BLaER1 treated with 17β-estradiol and CSF1 and Interleukin-3, amounts not matched to agents 10 nM and 100 nM (cell line): ENCODE measurements at regions not wholly inside any gene's neighbourhood (a gene's known extent, or its start where the extent isn't known, plus 50 kb on each side); places are given as distances from the start of the nearest gene placed in this dataset.

ENCODE experiments used
- H3K27ac ChIP-seq, 11 experiments: shearing (Covaris generic); formaldehyde crosslinking; 2 replicates each; pipeline ENCODE4 v1.8.1; 2022
- H3K27me3 ChIP-seq, 11 experiments: shearing (Covaris generic); formaldehyde crosslinking; 2 replicates each; pipeline ENCODE4 v1.8.1; 2022
- H3K36me3 ChIP-seq, 11 experiments: shearing (Covaris generic); formaldehyde crosslinking; 2 replicates each; pipeline ENCODE4 v1.8.1; 2022
- H3K4me1 ChIP-seq, 10 experiments: shearing (Covaris generic); formaldehyde crosslinking; 2 replicates each; pipeline ENCODE4 v1.8.1; 2022
- H3K4me2 ChIP-seq, 11 experiments: shearing (Covaris generic); formaldehyde crosslinking; 2 replicates each; pipeline ENCODE4 v1.8.1; 2022
- H3K4me3 ChIP-seq, 10 experiments: shearing (Covaris generic); formaldehyde crosslinking; 2 replicates each; pipeline ENCODE4 v1.8.1; 2022
- H3K9ac ChIP-seq, 11 experiments: shearing (Covaris generic); formaldehyde crosslinking; 2 replicates each; pipeline ENCODE4 v1.8.1; 2022
- H3K9me3 ChIP-seq, 11 experiments: shearing (Covaris generic); formaldehyde crosslinking; replicated peaks in 1 of 11; 2 replicates each; pipeline ENCODE4 v1.8.1; 2022
- H4K20me1 ChIP-seq, 11 experiments: shearing (Covaris generic); formaldehyde crosslinking; 2 replicates each; pipeline ENCODE4 v1.8.1; 2022
- Cebpa-rat ChIP-seq, 11 experiments: shearing (Covaris generic); IDR thresholded peaks; 2 replicates each; pipeline ENCODE4 v1.8.1; 2022

DNA sequence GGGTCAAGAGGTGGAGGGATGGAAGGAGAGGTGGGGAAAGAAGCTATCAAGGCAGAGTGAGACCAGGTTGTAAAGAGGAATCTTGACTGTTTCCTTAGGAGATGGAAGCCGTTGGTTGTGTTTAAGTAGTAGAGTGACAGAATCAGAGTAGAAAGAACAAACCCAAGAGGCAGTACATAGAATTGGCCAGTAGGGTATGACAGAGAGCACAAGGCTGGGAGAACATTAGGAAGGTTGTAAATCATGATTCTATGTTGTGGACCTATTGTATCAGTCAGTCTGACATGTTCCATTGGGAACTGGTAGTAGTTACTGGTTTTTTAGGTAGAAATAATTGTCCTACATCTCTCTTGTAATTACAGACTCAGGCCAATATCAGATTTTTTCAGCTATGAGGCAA lies 486.9 kb upstream of the USP24 start:
- Histone ChIP-seq H3K9me3 (0 out of 22 replicates have a peak, but pooled peaks cover 0 to 4% (median 0%) of the 10 kb centered on the region in 11 experiments), H3K4me1 (peaks cover 0 to 7% (median 5%) of the 10 kb centered on the region in 10 experiments; a peak in 4 of 20 replicates), H3K4me2 (no peak overlapping the region), H4K20me1 (no peaks in the 10 kb centered on the region), H3K4me3 (no peak overlapping the region), H3K27me3 (no peaks in the 10 kb centered on the region), H3K36me3 (no peaks in the 10 kb centered on the region), H3K9ac (no peak overlapping the region), H3K27ac (no peak overlapping the region)
- no peak for TF ChIP-seq Cebpa-rat (IDR thresholded peaks at IDR 0.05)

- Histone ChIP-seq H3K4me1 (no peaks in the 10 kb centered on the region), H3K9me3 (0 out of 22 replicates have a peak, but pooled peaks cover 0 to 4% (median 0%) of the 10 kb centered on the region in 11 experiments), H3K9ac (no peak overlapping the region), H3K27me3 (no peaks in the 10 kb centered on the region), H4K20me1 (no peaks in the 10 kb centered on the region), H3K4me3 (no peak overlapping the region), H3K36me3 (no peaks in the 10 kb centered on the region), H3K4me2 (no peak overlapping the region), H3K27ac (no peak overlapping the region)
- TF ChIP-seq Cebpa-rat (IDR thresholded peaks at IDR 0.05) = no peak
Observed at GRCh38 chr1:55700359-55701130, 485.4 kb upstream of the USP24 start.

- TF ChIP-seq Cebpa-rat (IDR thresholded peaks at IDR 0.05) = no peak
- H3K27me3 ChIP-seq = no peaks in the 10 kb centered on the region
- H3K4me1 ChIP-seq = no peaks in the 10 kb centered on the region
- H3K36me3 ChIP-seq = no peaks in the 10 kb centered on the region
- H4K20me1 ChIP-seq = no peaks in the 10 kb centered on the region
- H3K4me3 ChIP-seq = no peak overlapping the region
- H3K9ac ChIP-seq = no peak overlapping the region
- H3K9me3 ChIP-seq = no peaks in the 10 kb centered on the region
- H3K27ac ChIP-seq = no peak overlapping the region
- no peak overlapping the region for H3K4me2 ChIP-seq
Observed at GRCh38 chr1:55699228-55699627, 484.1 kb upstream of the USP24 start.

DNA sequence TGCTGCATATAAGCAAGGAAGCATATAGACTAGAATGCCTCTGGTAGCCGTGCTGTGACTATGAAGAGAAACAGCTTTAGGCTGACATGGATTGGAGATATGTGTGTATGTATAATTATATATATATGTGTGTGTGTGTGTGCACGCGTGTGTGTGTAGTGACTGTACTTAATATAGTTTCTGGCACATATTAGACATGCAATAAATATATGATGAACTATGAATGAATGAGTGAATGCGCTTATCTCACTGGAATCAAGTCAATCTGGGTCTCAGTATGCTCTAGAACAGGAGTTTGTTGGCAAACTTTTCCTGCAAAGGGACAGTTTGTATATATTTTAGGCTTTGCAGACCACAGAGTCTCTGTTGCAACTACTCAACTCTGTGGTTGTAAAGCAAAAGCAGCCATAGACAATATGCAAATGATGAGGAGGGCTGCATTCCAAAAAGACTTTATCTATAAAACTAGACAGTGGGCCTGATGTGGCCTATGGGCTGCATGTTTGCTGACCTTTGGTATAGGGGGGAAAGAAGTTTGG lies 482.9 kb upstream of the USP24 start:
- no peak overlapping the region for H3K4me3 ChIP-seq
- no peak overlapping the region for H3K4me2 ChIP-seq
- no peaks in the 10 kb centered on the region for H3K9me3 ChIP-seq
- no peaks in the 10 kb centered on the region for H4K20me1 ChIP-seq
- no peaks in the 10 kb centered on the region for H3K4me1 ChIP-seq
- H3K36me3 ChIP-seq = no peaks in the 10 kb centered on the region
- no peak overlapping the region for H3K9ac ChIP-seq
- H3K27me3 ChIP-seq = no peaks in the 10 kb centered on the region
- no peak for TF ChIP-seq Cebpa-rat (IDR thresholded peaks at IDR 0.05)
- H3K27ac ChIP-seq = no peak overlapping the region

DNA sequence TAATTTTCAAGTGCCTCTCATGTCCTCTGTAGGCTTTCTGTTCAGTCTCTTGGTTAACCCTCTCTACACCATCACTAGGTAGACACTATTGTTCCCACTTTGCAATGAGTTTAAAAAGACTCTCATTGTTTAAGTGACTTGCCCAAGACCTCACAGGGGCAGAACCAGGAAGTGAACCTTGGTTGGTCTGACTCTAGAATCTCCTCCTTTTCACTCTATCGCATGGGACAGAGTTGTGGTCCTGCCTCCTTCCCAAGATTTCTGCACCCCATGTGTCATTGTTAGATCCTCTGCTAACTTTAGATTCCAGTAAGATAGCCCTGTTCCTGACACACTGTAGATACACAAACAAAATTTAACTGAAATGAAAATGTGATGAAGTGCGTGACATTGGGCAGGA lies 481.7 kb upstream of the USP24 start:
- no peaks in the 10 kb centered on the region for H3K27me3 ChIP-seq
- no peak overlapping the region for H3K4me2 ChIP-seq
- no peak overlapping the region for H3K9ac ChIP-seq
- TF ChIP-seq Cebpa-rat (IDR thresholded peaks at IDR 0.05) = no peak
- H3K9me3 ChIP-seq = no peaks in the 10 kb centered on the region
- H3K4me1 ChIP-seq = no peaks in the 10 kb centered on the region
- H4K20me1 ChIP-seq = no peaks in the 10 kb centered on the region
- H3K4me3 ChIP-seq = no peak overlapping the region
- H3K27ac ChIP-seq = no peak overlapping the region
- H3K36me3 ChIP-seq = no peaks in the 10 kb centered on the region

DNA sequence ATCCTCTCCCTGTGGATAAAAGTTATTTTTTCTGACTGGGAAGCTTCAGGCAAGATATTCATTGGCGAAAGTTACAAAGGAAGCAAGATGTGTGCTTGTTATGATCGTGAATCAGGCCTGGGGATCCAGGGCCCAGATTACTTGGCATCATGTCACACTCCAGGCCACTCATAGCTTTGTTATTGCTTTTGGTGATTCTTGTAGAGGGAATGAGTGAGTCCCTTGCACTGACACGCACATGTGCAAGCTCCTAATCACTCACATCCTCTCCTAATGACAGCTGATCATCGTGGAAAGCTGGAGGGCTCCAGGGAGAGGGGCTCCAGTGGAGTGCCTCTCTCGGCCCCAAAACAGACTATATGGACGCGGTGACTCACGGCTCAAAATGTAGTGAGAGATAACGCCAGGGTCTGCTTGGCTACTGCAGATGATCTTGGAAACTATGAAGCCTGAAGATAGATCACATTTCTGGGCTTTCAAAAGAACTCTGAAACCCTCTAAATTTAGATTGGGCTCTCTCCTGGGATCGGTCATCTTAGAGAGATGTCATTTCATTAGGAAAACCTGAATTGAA lies 481.1 kb upstream of the USP24 start:
- no peak for TF ChIP-seq Cebpa-rat (IDR thresholded peaks at IDR 0.05)
- no peak overlapping the region for H3K9ac ChIP-seq
- no peaks in the 10 kb centered on the region for H3K27me3 ChIP-seq
- H3K36me3 ChIP-seq = no peaks in the 10 kb centered on the region
- no peak overlapping the region for H3K4me2 ChIP-seq
- no peak overlapping the region for H3K27ac ChIP-seq
- H3K4me1 ChIP-seq = no peaks in the 10 kb centered on the region
- no peak overlapping the region for H3K4me3 ChIP-seq
- H4K20me1 ChIP-seq = no peaks in the 10 kb centered on the region
- H3K9me3 ChIP-seq = no peaks in the 10 kb centered on the region

- no peak for TF ChIP-seq Cebpa-rat (IDR thresholded peaks at IDR 0.05)
- Histone ChIP-seq H3K36me3 (no peaks in the 10 kb centered on the region), H3K4me1 (no peaks in the 10 kb centered on the region), H3K27me3 (no peaks in the 10 kb centered on the region), H3K27ac (no peak overlapping the region), H3K4me3 (no peak overlapping the region), H3K9ac (no peak overlapping the region), H4K20me1 (no peaks in the 10 kb centered on the region), H3K4me2 (no peak overlapping the region), H3K9me3 (no peaks in the 10 kb centered on the region)
Observed at GRCh38 chr1:55695552-55695951, 480.4 kb upstream of the USP24 start.

DNA sequence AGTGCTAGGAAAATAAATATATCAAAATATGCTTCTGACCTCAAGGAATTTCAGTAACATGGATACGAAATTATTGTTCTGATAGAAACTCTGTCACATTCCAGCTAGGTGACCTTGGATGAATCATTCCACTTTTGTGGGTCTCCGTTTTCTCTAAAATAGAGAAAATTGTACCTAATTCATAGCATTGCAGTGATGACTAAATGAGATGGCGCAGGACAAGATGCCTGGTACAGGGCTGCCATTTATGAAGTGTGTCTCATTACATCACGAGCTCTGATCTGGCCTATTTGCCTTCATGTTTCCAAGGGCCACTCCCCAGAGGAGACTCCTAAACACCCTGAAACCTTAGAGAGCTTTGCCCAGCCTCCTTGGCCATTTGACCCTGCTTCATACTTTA lies 480.0 kb upstream of the USP24 start:
- H3K27ac ChIP-seq = no peak overlapping the region
- no peak for TF ChIP-seq Cebpa-rat (IDR thresholded peaks at IDR 0.05)
- H3K4me3 ChIP-seq = no peak overlapping the region
- H3K9me3 ChIP-seq = no peaks in the 10 kb centered on the region
- no peaks in the 10 kb centered on the region for H3K4me1 ChIP-seq
- H3K9ac ChIP-seq = no peak overlapping the region
- no peak overlapping the region for H3K4me2 ChIP-seq
- H3K36me3 ChIP-seq = no peaks in the 10 kb centered on the region
- no peaks in the 10 kb centered on the region for H4K20me1 ChIP-seq
- no peaks in the 10 kb centered on the region for H3K27me3 ChIP-seq

- no peaks in the 10 kb centered on the region for H3K36me3 ChIP-seq
- no peak for TF ChIP-seq Cebpa-rat (IDR thresholded peaks at IDR 0.05)
- H3K4me1 ChIP-seq = no peaks in the 10 kb centered on the region
Observed at GRCh38 chr1:55694310-55694801, 479.2 kb upstream of the USP24 start.

DNA sequence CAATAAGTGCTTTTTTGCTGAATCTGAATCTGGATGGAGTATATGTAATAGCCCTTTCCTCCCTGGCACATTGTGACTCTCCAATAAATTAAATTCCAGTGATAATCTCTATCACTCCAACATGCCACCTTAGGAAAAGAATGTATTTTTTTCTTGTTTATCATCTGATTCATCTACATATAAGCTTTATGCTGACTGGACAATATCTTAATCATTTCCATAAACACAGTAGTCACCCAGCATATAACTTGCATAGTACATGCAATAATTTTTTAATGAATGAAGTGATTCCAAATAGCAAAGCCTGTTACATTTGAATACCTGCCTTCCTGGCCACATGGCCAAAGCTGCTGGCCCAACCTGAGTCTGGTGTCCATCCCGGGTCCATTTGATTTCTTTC lies 477.6 kb upstream of the USP24 start:
- no peak overlapping the region for H3K4me2 ChIP-seq
- no peak for TF ChIP-seq Cebpa-rat (IDR thresholded peaks at IDR 0.05)
- H3K36me3 ChIP-seq = no peaks in the 10 kb centered on the region
- H3K27me3 ChIP-seq = no peaks in the 10 kb centered on the region
- H3K4me1 ChIP-seq = no peaks in the 10 kb centered on the region
- no peak overlapping the region for H3K9ac ChIP-seq
- H3K27ac ChIP-seq = no peak overlapping the region
- no peaks in the 10 kb centered on the region for H4K20me1 ChIP-seq
- no peak overlapping the region for H3K4me3 ChIP-seq
- no peaks in the 10 kb centered on the region for H3K9me3 ChIP-seq

More at GRCh38 chr1:55694310-55694801, 479.2 kb upstream of the USP24 start:
- Histone ChIP-seq H3K27me3 (no peaks in the 10 kb centered on the region), H3K9me3 (no peaks in the 10 kb centered on the region), H4K20me1 (no peaks in the 10 kb centered on the region), H3K9ac (no peak overlapping the region), H3K4me2 (no peak overlapping the region), H3K27ac (no peak overlapping the region), H3K4me3 (no peak overlapping the region)
